GM06990 (cell line): ENCODE measurements at regions not wholly inside any gene's neighbourhood (a gene's known extent, or its start where the extent isn't known, plus 50 kb on each side); places are given as distances from the start of the nearest gene placed in this dataset.

ENCODE experiments used
- DNase-seq: peaks from one replicate; pipeline ENCODE4 v3.0.0-alpha.2; 2011; ENCODE audit not compliant: insufficient read length; ENCODE audit errors: extremely low read depth
- H3K27me3 ChIP-seq: replicated peaks from 2 replicates; pipeline ENCODE4 v1.6.0; 2011; ENCODE audit warnings: low read length; ENCODE audit not compliant: control insufficient read depth, insufficient read depth
- H3K36me3 ChIP-seq: 2 replicates; pipeline ENCODE4 v1.5.1; 2011; ENCODE audit warnings: low read length; ENCODE audit not compliant: control insufficient read depth, insufficient read depth
- H3K4me3 ChIP-seq: replicated peaks from 2 replicates; pipeline ENCODE4 v1.5.1; 2011; ENCODE audit warnings: low read depth, mild to moderate bottlenecking, control low read depth, low read length
- TF ChIP-seq, protein P1 (sequence below): IDR thresholded peaks from 2 replicates; pipeline ENCODE4 v1.5.1; 2011; ENCODE audit warnings: low read length, control low read depth, mild to moderate bottlenecking, inconsistent platforms; ENCODE audit not compliant: insufficient read depth, poor library complexity, severe bottlenecking

DNA sequence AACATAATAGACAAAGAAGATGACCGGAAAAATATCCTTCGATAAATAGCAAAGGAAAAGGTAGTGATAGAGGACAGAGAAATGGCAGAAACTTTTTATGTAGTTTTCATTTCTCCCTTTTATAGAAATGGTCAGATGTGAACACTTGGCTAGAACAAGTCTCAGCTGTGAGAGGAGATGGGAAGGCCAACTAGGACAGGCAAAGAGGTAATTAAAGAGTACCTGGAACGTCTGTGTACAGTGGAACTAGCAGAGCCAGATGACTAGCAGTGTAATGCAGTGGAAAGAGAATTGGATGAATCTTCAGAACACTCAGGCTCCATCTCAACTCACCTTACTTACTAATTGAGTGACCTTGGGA, 69.2 kb downstream of the NABP1 start:
- Histone ChIP-seq H3K36me3 (no peaks in the 10 kb centered on the region), H3K4me3 (no peak overlapping the region), H3K27me3 (no peaks in the 10 kb centered on the region)
- DNase-seq = no peak
- TF ChIP-seq, protein P1, sequence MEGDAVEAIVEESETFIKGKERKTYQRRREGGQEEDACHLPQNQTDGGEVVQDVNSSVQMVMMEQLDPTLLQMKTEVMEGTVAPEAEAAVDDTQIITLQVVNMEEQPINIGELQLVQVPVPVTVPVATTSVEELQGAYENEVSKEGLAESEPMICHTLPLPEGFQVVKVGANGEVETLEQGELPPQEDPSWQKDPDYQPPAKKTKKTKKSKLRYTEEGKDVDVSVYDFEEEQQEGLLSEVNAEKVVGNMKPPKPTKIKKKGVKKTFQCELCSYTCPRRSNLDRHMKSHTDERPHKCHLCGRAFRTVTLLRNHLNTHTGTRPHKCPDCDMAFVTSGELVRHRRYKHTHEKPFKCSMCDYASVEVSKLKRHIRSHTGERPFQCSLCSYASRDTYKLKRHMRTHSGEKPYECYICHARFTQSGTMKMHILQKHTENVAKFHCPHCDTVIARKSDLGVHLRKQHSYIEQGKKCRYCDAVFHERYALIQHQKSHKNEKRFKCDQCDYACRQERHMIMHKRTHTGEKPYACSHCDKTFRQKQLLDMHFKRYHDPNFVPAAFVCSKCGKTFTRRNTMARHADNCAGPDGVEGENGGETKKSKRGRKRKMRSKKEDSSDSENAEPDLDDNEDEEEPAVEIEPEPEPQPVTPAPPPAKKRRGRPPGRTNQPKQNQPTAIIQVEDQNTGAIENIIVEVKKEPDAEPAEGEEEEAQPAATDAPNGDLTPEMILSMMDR = no peak

DNA sequence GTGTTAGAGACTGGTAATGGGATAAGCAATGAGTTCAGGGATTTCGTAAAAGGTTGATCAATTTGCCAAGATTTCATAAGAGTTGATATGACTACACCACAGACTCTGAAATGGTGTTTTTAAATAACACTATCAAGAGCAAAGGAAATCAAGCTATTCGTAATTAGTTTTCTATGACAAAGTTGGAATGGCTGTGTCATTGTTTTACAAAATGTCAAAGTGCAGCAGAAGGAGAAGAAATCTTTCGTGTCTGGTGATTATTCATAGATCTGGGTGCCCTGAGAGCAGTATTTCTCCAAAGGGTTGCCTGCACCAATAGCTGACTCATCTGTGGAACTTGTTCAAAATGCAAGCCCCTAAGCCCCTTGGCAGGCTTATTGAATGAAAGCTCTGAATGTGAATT, 70.1 kb downstream of the NABP1 start:
- Histone ChIP-seq H3K27me3 (no peaks in the 10 kb centered on the region), H3K36me3 (no peaks in the 10 kb centered on the region), H3K4me3 (no peak overlapping the region)
- no peak for DNase-seq
- TF ChIP-seq, protein P1 = no peak

DNA sequence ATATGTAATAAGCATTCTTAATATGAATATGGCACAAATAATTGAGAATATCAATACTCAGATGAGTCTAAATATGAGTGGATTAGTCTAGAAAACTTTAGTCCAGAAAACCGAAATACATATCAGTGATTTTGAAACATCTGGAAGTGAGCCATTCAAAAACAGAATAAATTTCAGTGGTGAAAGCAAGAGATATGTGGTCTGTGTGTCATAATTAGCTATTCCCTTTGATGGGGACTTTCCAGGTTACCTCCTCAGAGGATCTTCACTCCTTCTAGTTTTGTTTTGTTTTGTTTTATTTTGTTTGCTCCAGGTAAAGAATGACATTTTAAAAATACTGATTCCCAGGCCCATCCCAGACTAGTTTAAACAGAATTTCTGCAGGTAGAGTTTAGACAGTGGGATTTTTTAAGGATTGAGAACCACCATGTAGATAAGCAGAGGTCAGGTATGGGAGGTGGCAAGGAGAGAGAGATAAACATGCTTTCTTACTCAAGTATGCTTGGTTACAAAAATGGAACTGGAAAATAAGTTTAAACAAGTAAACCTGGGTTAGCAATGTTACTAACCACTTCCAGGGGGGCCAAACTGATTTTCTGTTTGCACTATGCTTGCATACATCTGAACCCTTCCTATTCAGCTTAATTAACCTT, 70.7 kb downstream of the NABP1 start:
- Histone ChIP-seq H3K36me3 (no peaks in the 10 kb centered on the region), H3K27me3 (no peaks in the 10 kb centered on the region), H3K4me3 (no peak overlapping the region)
- peak; percentile 36 for DNase-seq
- TF ChIP-seq, protein P1 = no peak

DNA sequence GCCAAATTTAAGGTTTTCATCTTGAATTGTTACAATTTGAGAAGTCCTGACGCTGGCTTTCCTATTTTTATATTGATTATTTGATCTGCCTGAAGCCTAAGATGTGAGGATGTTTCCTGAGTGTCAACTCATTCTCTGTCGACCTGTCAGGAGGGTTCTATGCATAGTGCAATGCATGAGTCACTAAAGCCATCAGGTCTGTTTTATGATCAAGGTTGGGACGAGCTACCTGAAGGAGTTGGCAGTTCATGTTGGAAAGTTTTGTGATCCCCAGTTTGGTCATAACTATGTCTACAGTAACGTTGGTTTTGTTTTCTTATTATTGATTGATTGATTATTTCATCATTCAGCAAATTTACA, 71.2 kb downstream of the NABP1 start:
- DNase-seq = no peak
- no peak overlapping the region for H3K4me3 ChIP-seq
- H3K27me3 ChIP-seq = no peaks in the 10 kb centered on the region
- TF ChIP-seq, protein P1 = no peak
- H3K36me3 ChIP-seq = no peaks in the 10 kb centered on the region

DNA sequence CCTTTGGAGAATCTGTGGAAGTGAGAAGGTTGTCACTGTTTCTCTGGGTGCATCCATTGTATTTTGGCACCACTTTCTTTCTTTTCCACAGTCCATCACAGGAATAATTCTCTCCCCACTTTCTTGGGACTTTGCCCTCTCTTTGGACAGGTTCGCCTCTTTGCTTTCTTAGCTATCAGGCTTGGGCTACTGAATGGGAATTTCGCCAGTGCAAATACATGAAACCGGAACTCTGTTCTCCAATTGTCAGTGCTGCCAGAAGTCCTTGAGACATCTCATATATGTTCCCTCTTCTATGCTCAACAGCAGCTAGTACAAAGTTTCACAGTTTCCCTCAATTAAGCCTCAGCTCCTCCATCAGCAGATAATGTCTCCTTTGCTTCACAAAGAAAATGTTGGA, 76.2 kb downstream of the NABP1 start:
- DNase-seq = no peak
- no peaks in the 10 kb centered on the region for H3K36me3 ChIP-seq
- no peak overlapping the region for H3K4me3 ChIP-seq
- H3K27me3 ChIP-seq = no peaks in the 10 kb centered on the region
- TF ChIP-seq, protein P1 = no peak

DNA sequence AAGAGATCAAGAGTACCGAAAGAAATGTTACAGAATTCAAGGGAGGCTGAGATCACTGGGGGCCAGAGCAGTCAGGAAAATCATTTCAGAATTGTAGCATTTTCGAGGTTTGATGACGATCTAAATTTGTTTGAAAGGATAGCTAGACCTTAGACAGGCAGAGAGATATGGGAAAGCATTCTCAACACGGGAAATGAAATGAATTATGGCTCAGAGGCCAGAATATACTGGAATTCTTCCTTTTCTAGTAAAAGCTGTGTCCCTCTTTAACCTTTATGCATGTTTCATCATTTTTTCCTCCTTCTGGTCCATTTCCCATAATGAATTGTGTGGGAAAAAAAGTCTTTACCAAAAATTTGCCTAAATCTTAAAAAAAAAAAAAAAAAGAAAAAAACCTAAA, 78.8 kb downstream of the NABP1 start:
- H3K4me3 ChIP-seq = no peak overlapping the region
- DNase-seq = no peak
- H3K36me3 ChIP-seq = no peaks in the 10 kb centered on the region
- H3K27me3 ChIP-seq = no peaks in the 10 kb centered on the region
- TF ChIP-seq, protein P1 = no peak
